GM20000 (cell line): ENCODE measurements at regions not wholly inside any gene's neighbourhood (a gene's known extent, or its start where the extent isn't known, plus 50 kb on each side); places are given as distances from the start of the nearest gene placed in this dataset.
A peak's percentile ranks its signal among the peaks of the same experiment; 100 is the strongest.

ENCODE experiments used
- DNase-seq: peaks from one replicate; pipeline ENCODE4 v3.0.0; 2012; ENCODE audit warnings: low spot score
- CTCF ChIP-seq: IDR thresholded peaks from 2 replicates; pipeline ENCODE4 v1.5.1; 2012; ENCODE audit warnings: mild to moderate bottlenecking, control low read depth; ENCODE audit errors: extremely low read depth, missing control alignments

- DNase-seq, result peak; percentile 28
- TF ChIP-seq CTCF, result peak; percentile 36
These were observed 59.6 kb upstream of the PAX6 start for GRCh38 chr11:31870609-31871309.

DNA sequence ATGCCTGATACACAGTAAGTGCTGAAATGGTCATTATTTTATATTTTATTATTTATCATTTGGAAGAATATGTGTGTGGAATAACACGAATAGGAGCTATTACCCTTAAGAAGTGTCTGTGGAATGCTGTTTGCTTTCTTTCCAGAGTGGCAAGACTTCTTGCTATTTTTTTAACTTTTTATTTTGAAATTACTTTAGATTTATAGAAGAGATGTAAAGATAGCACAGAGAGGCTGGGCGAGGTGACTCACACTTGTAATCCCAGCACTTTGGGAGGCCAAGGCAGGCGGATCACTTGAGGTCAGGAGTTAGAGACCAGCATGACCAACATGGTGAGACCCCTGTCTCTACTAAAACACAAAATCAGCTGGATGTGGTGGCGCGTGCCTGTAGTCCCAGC is 58.9 kb upstream of the PAX6 start:
- no peak for DNase-seq
- TF ChIP-seq CTCF, result no peak

- no peak for TF ChIP-seq CTCF
- DNase-seq, result no peak
These were observed 54.6 kb upstream of the PAX6 start for GRCh38 chr11:31865606-31866300.

- DNase-seq, result no peak
- TF ChIP-seq CTCF, result no peak
These were observed 52.2 kb upstream of the PAX6 start for GRCh38 chr11:31863170-31863832.

- DNase-seq, result no peak
- no peak for TF ChIP-seq CTCF
These were observed 49.9 kb upstream of the PAX6 start for GRCh38 chr11:31861011-31861410.
